Endothelial cell of umbilical vein (primary cell): ENCODE measurements at regions not wholly inside any gene's neighbourhood (a gene's known extent, or its start where the extent isn't known, plus 50 kb on each side); places are given as distances from the start of the nearest gene placed in this dataset.

Source experiments
- BruUV-seq: library from RNA; stranded (reverse); fragments of 400-500 nt; replicated peaks from 2 replicates; lab custom pipeline; 2021; lab: Mats Ljungman, UMichigan
- CTCF ChIA-PET: fragments of 300-600, 350-600 bp; sonication (Branson Sonifier 250); formaldehyde crosslinking; loops from one replicate; lab custom pipeline; 2021; ENCODE audit warnings: antibody characterized with exemption, inconsistent platforms; lab: Charles Lee
- POLR2A ChIA-PET: fragments of 300-600, 350-600 bp; sonication (Branson Sonifier 250); formaldehyde crosslinking; loops from one replicate; lab custom pipeline; 2021; ENCODE audit warnings: antibody characterized with exemption, inconsistent platforms; lab: Charles Lee
- DNase-seq: peaks from one replicate; pipeline ENCODE4 v3.0.0-alpha.2; 2011; ENCODE audit warnings: low read depth, low spot score
- FAIRE-seq: peaks from 2 replicates; lab custom pipeline; 2011; peaks lifted over from hg19 to GRCh38; lab: Jason Lieb, UNC
- H2AFZ ChIP-seq: 2 replicates; pipeline ENCODE4 v1.6.0; 2012; ENCODE audit warnings: low read depth, low read length, control low read depth, inconsistent platforms
- H3K27ac ChIP-seq: 2 replicates; pipeline ENCODE4 v1.5.1; 2011; ENCODE audit warnings: low read depth, mild to moderate bottlenecking, control low read depth, low read length, moderate library complexity; ENCODE audit not compliant: insufficient read depth
- H3K27me3 ChIP-seq, 2 experiments: 2 replicates each; pipeline versions ENCODE4 v1.6.0 to v1.6.1; 2011; ENCODE audit warnings: low read length in 2 of 2, mixed read lengths in 1 of 2; ENCODE audit not compliant: control insufficient read depth in 2 of 2, insufficient read depth in 2 of 2
- H3K36me3 ChIP-seq, 2 experiments: 2 replicates in 1 of 2; 3 replicates in 1 of 2; pipeline ENCODE4 v1.5.1; 2011; ENCODE audit warnings: low read length in 2 of 2, mild to moderate bottlenecking in 1 of 2, moderate library complexity in 1 of 2; ENCODE audit not compliant: control insufficient read depth in 2 of 2, insufficient read depth in 2 of 2; ENCODE audit errors: extremely low read depth in 1 of 2
- H3K4me1 ChIP-seq: 3 replicates; pipeline ENCODE4 v1.5.1; 2011; ENCODE audit warnings: mild to moderate bottlenecking, low read length; ENCODE audit not compliant: control insufficient read depth, insufficient read depth; ENCODE audit errors: extremely low read depth
- H3K4me2 ChIP-seq: 2 replicates; pipeline ENCODE4 v1.6.1; 2011; ENCODE audit warnings: low read length, control low read depth, mixed read lengths; ENCODE audit not compliant: insufficient read depth
- H3K4me3 ChIP-seq, 3 experiments: fragments of 200-600 bp in 1 of 3; sonication (generic), shearing (Covaris generic) in 1 of 3; replicated peaks in 1 of 3; 2 replicates each; pipeline ENCODE4 v1.5.1; 2011 to 2016; ENCODE audit warnings: control low read depth in 3 of 3, low read length in 3 of 3, mild to moderate bottlenecking in 2 of 3, inconsistent platforms in 1 of 3, low read depth in 1 of 3, moderate library complexity in 1 of 3; ENCODE audit not compliant: insufficient read depth in 1 of 3
- H3K79me2 ChIP-seq: 2 replicates; pipeline ENCODE4 v1.6.0; 2012; ENCODE audit warnings: low read length, inconsistent platforms; ENCODE audit not compliant: control insufficient read depth, insufficient read depth
- H3K9ac ChIP-seq: replicated peaks from 2 replicates; pipeline ENCODE3; 2011; ENCODE audit warnings: low read length, control low read depth; ENCODE audit not compliant: insufficient read depth; ENCODE audit errors: extremely low read depth
- H3K9me1 ChIP-seq: replicated peaks from 3 replicates; pipeline ENCODE4 v1.6.0; 2011; ENCODE audit warnings: mild to moderate bottlenecking, low read length; ENCODE audit not compliant: control insufficient read depth, insufficient read depth; ENCODE audit errors: extremely low read depth
- H3K9me3 ChIP-seq: replicated peaks from 2 replicates; pipeline ENCODE4 v1.5.1; 2012; ENCODE audit warnings: low read length, inconsistent platforms; ENCODE audit not compliant: control insufficient read depth, insufficient read depth
- H4K20me1 ChIP-seq: replicated peaks from 2 replicates; pipeline ENCODE3; 2011; ENCODE audit warnings: mild to moderate bottlenecking, low read length; ENCODE audit not compliant: control insufficient read depth, insufficient read depth; ENCODE audit errors: extremely low read depth
- EZH2 ChIP-seq: IDR thresholded peaks from 2 replicates; pipeline ENCODE4 v1.6.1; 2012; ENCODE audit warnings: borderline replicate concordance, low read depth, mild to moderate bottlenecking, moderate library complexity, low read length, inconsistent platforms; ENCODE audit not compliant: severe bottlenecking
- FOS ChIP-seq: IDR thresholded peaks from 2 replicates; pipeline ENCODE4 v1.6.1; 2011; ENCODE audit warnings: mild to moderate bottlenecking, low read length, moderate library complexity, borderline replicate concordance; ENCODE audit not compliant: insufficient read depth
- GATA2 ChIP-seq: IDR thresholded peaks from 2 replicates; pipeline ENCODE4 v1.7.0; 2011; ENCODE audit warnings: low read depth, mild to moderate bottlenecking, moderate library complexity, mixed read lengths, low read length; ENCODE audit not compliant: insufficient read length, insufficient read depth
- JUN ChIP-seq: IDR thresholded peaks from 2 replicates; pipeline ENCODE4 v1.6.1; 2011; ENCODE audit warnings: borderline replicate concordance, low read depth; ENCODE audit not compliant: insufficient read length, insufficient read depth
- MYC ChIP-seq: IDR thresholded peaks from one replicate; pipeline ENCODE4 v1.6.1; 2011; ENCODE audit warnings: mild to moderate bottlenecking, low read depth, low read length
- POLR2A ChIP-seq: IDR thresholded peaks from 2 replicates; pipeline ENCODE4 v1.6.1; 2012; ENCODE audit warnings: low read depth, mild to moderate bottlenecking, control low read depth, low read length
- POLR2AphosphoS5 ChIP-seq: IDR thresholded peaks from 2 replicates; pipeline ENCODE4 v1.6.1; 2012; ENCODE audit warnings: low read depth, mild to moderate bottlenecking, control low read depth, low read length, moderate library complexity; ENCODE audit not compliant: insufficient read depth
- dilution Hi-C: fragments of 300-500 bp; cut with MboI; formaldehyde crosslinking; loops from one replicate; pipeline ENCODE4 v1.15.0; 2019; ENCODE audit warnings: low sequenced_read_pairs; ENCODE audit not compliant: extremely low pct_ligation_motif_present
- intact Hi-C: fragments of 100-400 bp; cut with micrococcal nuclease; formaldehyde crosslinking; loops from one replicate; pipeline ENCODE4 v1.10.0; 2022
- TF ChIP-seq, protein P1 (sequence below): IDR thresholded peaks from 2 replicates; pipeline ENCODE4 v1.6.1; 2011; ENCODE audit not compliant: insufficient read depth, insufficient read length

- Histone ChIP-seq H3K27me3 (peaks cover 2% of the 10 kb centered on the region in 2 experiments), H3K4me1 (no peaks in the 10 kb centered on the region), H3K9me1 (no peaks in the 10 kb centered on the region), H3K9ac (no peak overlapping the region), H3K9me3 (peaks cover 2% of the 10 kb centered on the region), H3K4me3 (no peak overlapping the region), H3K36me3 (no peaks in the 10 kb centered on the region), H3K27ac (no peak overlapping the region), H4K20me1 (no peaks in the 10 kb centered on the region), H3K79me2 (no peaks in the 10 kb centered on the region), H2AFZ (no peak overlapping the region), H3K4me2 (no peak overlapping the region)
- ChIA-PET CTCF (no interaction called here), POLR2A (no interaction called here)
- no peak for DNase-seq
- no TSS peak for BruUV-seq
- no peak for FAIRE-seq
- intact Hi-C loops, result no loop called here
- TF ChIP-seq FOS (no peak), GATA2 (no peak), EZH2 (no peak), JUN (no peak), POLR2AphosphoS5 (no peak), MYC (no peak), POLR2A (no peak)
- dilution Hi-C loops, result no loop called here
Measured at GRCh38 chr7:92973293-92973731, 136.9 kb upstream of the CDK6 start.

DNA sequence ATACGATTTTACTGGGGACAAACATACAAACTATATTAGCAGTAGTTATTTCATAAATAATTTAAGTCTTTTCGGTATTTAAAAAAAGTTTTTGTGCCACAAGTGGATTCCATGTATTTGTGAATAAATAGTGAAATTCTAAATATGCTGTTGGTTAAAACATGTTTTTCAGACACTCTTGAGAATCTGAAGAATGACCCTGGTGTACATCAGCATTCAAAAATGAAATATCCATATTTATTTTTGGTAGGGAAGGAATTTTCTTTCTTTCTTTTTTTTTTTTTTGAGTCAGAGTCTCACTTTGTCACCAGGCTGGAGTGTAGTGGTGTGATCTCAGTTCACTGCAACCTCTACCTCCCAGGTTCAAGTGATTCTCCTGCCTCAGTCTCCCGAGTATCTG is 136.1 kb upstream of the CDK6 start:
- dilution Hi-C loops (no loop called here), intact Hi-C loops (no loop called here)
- Histone ChIP-seq H4K20me1 (no peaks in the 10 kb centered on the region), H3K9me1 (no peaks in the 10 kb centered on the region), H3K36me3 (no peaks in the 10 kb centered on the region), H3K79me2 (no peaks in the 10 kb centered on the region), H3K9me3 (peaks cover 2% of the 10 kb centered on the region), H3K27ac (no peak overlapping the region), H3K4me1 (no peaks in the 10 kb centered on the region), H3K27me3 (peaks cover 2% of the 10 kb centered on the region in 2 experiments), H3K4me3 (no peak overlapping the region), H2AFZ (no peak overlapping the region), H3K4me2 (no peak overlapping the region), H3K9ac (no peak overlapping the region)
- BruUV-seq, result no TSS peak
- FAIRE-seq (peak; percentile 42), DNase-seq (no peak)
- TF ChIP-seq, protein P1, sequence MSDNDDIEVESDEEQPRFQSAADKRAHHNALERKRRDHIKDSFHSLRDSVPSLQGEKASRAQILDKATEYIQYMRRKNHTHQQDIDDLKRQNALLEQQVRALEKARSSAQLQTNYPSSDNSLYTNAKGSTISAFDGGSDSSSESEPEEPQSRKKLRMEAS, result no peak
- TF ChIP-seq EZH2, result no peak
- TF ChIP-seq JUN, result no peak
- TF ChIP-seq POLR2AphosphoS5, result no peak
- no peak for TF ChIP-seq GATA2
- POLR2A ChIA-PET, result no interaction called here
- CTCF ChIA-PET, result no interaction called here
